SKM-1 (cell line): ENCODE measurements at regions not wholly inside any gene's neighbourhood (a gene's known extent, or its start where the extent isn't known, plus 50 kb on each side); places are given as distances from the start of the nearest gene placed in this dataset.
"Not testable (repeated sequence)": the region's sequence is repeated elsewhere in the genome, so short reads cannot be mapped to it uniquely, and the experiment has no call there.

Source experiments
- DNase-seq: peaks from one replicate; lab custom pipeline; 2025; ENCODE audit not compliant: unreplicated experiment; lab: John Stamatoyannopoulos, UW

DNA sequence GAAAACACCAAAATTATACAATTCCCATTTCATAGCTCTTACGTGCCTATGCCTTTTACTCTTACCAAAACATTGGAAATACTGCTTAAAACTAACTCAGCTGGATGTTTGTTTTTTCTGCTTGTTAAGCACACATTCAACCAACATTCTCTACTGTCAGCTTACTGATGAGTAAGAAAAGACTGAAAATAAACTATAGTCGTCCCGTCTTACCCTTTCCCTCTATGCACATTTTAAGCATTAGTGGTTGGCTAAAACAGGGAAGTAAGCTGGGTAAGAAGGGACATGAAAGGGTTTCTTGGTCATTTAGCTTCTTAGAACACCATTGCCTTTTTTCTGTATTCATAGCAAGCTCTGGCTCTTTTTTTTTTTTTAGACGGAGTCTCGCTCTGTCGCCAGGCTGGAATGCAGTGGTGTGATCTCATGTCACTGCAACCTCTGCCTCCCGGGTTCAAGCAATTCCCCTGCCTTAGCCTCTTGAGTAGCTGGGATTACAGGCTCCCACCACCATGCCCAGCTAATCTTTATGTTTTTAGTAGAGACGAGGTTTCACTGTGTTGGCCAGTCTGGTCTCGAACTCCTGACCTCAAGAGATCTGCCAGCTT lies 232.1 kb upstream of the PCSK5 start:
- no peak for DNase-seq

DNA sequence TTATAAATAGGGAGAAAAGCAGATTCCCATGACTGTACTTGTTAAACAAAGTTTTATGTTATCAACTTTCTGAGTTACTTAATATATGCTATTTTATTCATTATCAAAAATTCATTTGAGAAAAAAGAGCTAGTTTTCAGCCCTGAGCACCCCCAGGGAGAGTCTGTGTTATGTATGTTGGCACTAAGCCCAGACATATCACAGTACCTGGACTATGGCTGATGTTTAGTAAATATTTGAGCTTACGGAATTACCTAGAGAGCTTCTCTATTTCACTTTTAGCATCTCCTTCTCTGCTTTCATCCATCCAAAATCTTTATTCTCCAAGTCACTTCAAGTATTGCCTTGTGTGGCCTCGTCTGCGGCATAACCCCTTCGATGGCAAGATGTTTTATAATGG lies 225.9 kb upstream of the PCSK5 start:
- DNase-seq = no peak

DNA sequence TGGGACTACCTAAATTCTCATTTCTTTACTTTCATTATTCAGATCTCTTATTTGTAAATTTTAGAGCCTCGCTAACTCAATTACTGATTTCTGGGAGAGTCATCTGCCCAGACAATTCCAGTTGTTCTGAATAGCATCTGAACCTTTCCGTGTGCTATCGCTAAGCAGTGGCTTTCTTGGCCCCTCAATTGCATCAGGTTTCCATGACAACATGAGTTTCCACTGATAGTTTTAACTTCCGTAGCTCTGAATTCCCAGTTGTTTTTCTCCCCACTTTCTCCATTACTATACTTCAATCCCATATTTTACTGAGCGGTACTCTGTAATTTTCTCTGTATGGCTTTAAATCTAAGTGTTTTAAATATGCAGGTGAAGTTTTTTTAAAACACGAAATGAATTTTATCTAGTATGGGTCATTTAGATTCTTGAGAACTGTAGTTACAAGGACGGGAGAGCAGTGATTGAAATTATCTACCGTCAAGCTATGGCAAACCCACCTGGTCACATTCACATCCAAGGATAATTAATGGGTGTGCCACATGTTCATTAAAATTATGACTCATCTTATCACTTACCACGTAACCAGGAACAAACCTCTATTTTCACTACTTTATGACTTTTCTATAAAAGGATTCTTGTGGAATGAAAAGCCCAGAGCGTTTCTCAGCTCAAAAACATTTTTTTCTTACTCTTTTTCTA lies 223.5 kb upstream of the PCSK5 start:
- no peak for DNase-seq

DNA sequence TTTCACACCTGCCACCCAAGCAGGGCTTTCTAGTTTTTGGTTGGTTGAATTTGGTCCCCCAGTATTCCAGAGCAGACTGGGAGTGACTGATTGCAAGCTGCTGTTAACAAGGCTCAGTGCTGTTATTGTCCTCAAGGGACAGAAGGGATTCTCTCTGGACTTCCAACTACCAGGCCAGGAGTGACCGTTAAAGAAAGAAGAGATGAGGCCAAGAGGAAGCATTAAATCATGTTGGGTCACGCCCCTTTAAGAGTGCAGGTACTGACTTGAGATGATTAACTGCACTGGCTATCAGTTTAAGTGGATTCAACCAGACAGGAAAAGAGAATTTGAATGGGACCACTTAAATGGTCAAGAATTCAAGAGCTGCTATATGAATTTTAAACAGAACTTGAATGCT lies 220.8 kb upstream of the PCSK5 start:
- no peak for DNase-seq

DNA sequence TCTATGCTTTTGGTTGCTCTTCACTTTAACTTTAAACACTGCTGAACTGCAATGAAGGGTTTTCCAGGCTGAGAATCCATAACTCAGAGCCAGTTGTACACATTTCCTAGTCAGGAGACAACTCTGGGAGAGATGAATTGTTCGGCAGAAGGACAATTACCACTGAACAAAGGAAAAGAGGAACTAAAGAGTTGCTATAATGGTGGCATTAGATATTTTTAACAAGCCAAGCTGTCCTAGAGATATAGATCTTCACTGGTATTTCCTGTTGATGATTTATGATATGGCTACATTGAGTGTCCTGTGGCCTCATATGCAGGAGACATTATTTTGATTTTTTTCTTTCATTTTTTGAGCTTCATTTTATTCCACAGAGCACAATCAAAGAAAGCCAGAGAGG lies 219.1 kb upstream of the PCSK5 start:
- DNase-seq = no peak

DNA sequence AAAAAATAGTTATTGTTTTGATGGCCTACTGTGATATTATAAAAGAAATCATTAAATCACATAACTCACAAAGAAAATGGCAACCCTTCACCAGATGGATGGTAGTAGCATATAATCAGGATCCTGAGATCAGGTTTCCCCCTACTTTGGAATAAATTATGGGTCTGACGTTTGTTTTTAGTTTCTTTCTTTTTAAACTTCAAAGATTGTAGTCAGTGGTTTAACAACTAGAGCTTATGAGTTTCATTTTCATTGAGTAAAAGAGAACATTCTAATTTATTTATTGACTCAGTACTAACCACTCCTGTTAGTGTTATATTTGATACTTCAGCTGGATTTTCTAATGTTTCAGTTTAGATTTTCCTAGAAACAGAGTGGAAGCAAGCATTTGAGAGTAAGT lies 218.0 kb upstream of the PCSK5 start:
- DNase-seq = no peak

DNA sequence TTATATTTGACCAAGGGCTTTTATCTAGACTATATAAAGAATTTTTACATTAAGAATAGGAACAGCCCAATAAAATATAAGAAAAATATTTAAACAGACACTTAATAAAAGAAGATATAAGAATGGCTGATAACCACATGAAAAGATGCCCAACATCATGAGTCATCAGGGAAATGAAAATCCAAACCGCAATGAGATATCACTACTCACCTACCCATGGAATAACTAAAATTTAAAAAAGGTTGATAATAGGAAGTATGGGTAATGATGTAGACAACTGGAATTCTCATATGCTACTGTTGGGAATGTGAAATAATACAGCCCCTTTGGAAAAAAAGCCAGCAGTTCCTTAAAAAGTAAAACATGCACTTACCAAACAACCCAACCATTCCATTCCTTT lies 206.9 kb upstream of the PCSK5 start:
- DNase-seq = no peak

DNA sequence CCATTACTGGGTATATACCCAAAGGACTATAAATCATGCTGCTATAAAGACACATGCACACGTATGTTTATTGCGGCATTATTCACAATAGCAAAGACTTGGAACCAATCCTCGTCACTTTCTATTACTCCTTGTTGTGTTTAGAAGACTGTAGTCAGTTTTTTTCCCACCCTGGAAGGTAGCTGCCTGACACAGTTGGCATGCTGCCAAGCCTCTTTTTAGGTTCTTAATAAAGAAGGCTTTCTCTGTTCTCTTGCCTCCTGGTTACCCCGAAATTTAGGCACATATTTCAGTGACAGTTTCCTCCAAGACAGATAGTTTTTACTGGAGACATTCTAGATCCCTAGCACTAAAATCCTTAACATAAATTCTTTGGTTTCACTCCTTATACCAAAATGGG lies 205.4 kb upstream of the PCSK5 start:
- DNase-seq = no peak

DNA sequence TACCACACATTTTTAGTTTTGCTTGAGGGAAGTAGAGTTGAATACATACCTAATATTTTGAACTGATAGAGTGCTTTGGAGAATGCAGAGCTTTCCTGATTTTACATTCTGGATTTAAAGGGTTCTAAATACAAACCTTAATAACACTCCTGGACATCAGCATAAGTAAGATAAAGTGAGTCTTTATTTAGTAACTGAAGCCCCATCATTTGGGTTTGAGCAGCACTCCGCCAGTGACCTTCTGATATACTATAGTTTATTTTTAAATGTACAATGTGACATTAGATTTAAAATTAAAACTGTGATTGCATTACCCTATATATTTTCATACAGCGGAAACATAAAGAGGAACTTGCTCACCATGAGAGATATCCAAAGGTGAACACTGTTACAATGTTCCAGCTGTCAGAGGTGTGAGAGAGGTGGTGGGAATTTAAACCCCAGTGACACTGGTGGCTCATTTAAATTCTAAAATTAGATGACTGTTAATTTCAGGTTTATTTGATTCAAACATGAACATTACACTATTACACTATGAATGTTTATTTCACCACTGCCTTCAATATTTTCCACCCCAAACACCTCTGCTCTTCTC lies 203.0 kb upstream of the PCSK5 start:
- DNase-seq = no peak

DNA sequence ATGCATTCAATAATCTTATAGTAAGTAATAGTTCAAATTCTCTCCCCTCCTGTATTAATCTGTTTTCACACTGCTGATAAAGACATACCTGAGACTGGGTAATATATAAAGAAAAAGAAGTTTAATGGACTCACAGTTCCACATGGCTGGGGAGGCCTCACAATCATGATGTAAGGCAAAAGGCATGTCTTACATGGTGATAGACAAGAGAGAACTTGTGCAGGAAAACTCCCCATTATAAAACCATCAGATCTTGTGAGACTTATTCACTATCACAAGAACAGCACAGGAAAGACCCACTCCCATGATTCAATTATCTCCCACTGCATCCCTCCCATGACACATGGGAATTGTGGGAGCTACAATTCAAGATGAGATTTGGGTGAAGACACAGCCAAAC lies 199.9 kb upstream of the PCSK5 start:
- DNase-seq = not testable (repeated sequence)

DNA sequence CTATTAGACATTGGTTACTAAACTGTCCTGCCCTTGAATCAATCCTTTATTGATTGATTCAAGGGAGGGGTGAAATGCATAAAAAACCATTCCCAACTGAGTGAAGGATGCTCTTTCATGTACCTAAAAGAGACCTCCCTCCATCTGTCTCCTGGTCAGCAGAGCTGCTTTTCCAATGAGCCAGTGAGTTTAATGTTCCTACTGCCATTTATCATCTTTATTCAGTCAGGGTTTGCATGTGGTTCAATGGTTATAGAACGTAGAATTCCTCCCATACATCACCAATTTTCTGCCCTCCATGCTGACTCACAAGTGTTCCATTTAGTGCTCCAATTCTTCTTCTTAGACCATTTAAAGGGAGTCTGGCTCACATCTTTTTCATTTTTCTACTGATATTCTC lies 199.1 kb upstream of the PCSK5 start:
- DNase-seq = no peak

DNA sequence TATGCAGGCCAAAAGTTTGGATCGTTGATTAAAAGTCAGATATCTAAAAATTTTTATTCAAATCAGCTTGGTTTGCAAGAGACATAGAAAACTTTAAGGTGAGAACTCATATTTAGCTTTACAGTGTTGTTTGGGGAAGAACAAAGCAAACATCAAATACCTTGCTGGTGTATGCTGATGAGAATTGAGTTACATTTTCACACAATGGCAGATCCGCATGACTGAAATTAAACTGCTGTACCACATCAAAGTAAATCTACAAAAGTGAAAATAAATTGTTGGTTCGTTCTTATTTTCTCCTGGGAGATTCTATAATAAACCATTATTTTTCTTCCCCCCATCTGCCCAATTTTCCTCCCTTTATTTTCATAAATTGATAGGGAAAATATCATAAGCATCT lies 198.2 kb upstream of the PCSK5 start:
- DNase-seq = no peak

DNA sequence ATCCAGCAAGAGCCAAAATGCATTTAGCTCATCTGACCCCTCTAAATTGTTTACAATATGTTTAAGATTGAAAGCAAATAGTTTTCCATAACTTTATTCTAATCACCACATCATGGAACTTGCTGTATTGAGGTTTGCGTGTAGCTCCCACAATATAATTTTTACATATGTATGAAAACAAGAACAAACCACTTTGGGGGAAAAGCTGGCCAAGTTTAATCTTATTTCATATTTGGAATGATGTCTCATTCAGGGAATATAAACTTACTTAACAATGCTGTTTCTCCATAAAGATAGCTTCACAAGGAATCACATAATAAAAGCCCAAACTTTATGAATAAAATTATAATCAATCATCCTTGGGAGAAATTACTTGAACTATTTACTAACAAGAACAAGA lies 194.6 kb upstream of the PCSK5 start:
- DNase-seq = no peak

DNA sequence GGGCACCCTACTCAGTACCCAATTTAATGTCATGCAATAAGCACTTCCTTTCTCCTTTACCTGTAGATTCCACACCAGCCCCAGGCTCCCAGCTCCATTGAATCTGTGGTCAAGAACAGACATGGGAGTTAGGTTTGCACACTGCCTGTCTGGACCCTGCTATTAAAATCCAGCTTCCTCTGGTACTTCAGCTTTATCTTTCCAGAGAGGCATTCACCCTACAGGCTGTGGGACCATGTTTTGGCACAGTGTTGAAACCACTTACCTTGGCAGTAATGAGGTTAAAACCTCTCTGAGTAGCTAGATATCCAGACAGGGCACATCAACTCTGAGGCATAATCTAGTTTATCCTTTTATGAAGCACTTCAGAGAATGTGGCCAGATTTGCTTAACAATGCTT lies 191.5 kb upstream of the PCSK5 start:
- no peak for DNase-seq

DNA sequence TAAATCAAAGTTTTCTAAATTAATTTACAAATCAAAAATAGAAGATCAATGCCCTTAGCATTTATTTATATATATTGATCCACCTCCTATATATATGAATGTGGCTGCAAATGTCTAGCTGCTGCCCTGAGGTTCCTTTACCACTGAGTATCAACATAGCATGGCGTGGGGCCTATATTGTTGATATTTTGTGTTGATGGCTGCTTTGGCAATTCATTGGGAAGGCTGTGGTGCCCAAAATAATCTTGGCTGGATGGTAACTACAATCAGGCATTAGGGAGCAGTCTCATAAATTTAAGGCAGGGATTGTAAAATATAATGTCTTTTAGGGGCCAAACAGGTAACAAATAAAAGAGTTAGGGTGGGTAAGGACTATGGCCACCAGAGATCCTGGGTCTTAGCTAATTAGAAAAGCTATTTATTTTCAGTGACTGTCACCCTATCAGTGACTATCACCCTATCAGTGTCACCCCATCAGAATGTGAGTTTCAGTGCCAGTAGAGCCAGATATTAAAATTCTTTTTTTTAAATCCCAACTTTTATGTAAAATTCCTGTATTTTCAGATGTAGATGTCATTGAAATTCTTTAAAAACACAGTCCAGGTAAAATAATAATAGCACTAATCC lies 190.7 kb upstream of the PCSK5 start:
- DNase-seq = no peak

DNA sequence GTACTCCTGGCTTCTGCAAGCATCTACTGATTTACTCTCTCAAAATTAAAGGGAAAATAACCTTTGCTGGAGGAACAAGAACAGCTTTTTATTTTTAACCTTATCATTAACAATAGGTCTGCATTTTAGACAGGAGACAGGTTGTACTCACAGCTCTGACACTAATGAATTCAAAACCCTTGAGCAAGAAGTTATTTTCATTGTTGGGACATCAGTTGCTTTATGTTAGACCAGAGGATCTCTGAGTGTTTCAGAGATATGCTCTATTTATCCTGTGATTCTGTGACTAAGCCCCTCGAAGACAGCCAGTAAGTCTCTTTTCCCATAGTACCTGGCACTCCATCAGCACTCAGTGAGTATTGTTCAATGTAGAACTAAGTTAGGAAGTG lies 190.2 kb upstream of the PCSK5 start:
- DNase-seq = no peak

DNA sequence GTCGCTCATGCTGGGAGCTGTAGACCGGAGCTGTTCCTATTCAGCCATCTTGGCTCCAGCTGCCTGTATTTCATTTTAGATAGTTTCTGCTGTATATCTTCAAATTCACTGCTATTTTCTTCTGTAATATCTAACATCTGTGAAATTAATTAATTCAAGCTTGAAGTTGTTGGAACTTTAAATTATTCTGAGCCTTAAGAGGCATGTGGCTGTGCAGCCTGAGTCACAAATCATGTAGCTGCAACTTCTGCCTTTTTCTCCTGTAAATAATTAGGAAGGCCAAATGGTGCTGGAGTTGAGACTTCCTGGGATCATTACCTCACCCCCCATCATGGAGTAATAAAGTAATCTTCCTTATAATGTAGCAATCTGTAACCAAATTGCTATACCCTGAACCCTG lies 183.3 kb upstream of the PCSK5 start:
- no peak for DNase-seq

DNA sequence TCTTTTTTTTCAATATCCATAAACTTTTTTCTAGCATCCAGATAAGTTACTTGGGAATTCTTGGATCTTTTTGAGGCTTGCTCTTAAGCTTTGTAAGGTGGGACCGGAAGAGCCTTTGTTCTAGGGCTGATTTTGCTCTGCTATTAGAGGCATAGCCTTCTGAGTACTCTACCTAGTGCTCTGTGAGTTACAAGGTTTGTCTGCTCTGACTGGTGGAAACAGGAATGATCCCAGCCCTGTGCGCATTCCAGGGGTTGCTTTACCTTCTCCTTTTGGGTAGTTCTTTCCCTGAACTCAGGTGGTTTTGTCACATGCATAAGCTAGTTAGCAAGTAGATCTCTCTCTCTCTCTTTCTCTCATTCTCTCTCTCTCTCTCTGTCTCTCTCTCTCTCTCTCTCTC lies 180.8 kb upstream of the PCSK5 start:
- DNase-seq = no peak

DNA sequence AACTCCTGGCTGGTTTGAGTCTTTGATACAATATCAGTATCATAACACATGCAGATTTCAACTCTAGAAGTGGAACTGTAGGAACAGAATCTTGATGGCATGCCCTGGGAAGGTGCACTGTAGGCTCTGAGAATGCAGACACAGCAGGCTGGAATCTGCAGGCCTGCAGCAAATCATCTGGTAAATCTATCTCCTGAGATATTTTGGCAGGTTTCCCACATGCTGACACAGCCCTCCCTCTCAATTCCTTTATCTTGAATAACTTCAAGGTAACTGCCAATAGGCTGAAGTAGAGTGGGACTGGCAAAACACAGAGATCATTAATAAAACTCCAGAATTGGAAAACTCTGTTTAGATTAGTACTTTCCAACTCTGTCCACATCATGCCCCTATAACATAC lies 177.8 kb upstream of the PCSK5 start:
- DNase-seq = no peak

DNA sequence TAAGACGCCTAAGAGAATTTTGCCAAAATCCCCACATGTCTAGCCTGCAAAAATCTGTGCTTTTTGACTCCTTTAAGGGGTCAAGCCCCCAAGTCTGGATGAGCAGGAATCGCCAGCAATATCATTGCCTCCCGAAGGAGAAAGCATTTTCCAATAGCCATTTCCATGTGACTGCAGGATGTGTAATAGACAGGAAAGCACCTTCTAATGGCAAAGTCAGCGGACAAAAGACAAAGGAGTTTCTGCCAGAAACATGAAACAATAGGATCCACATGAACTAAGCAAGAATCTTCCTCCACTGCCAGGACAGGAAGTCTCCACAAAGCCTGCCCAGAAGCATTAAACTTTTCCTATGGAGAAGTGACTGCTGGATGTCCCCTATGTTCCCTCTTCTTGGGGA lies 177.1 kb upstream of the PCSK5 start:
- no peak for DNase-seq

DNA sequence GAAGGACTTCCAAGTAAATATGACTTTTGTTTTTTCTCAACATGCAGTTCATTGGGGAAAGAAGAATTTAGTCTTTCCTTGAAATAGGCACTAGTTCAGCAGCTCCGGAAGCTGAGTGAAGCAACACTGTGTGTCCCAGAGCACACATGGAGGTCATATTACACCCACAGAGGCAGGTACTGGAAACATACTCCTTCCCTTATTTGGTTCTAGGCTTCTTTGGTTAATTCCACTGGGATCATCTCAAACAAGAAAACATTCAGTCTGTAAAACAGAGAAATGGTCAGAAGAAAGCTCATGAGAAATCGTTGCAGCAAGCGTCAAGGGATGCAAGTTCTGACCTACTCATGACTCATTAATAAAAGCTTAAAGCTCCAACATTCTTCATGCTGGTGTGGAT lies 175.1 kb upstream of the PCSK5 start:
- DNase-seq = no peak

DNA sequence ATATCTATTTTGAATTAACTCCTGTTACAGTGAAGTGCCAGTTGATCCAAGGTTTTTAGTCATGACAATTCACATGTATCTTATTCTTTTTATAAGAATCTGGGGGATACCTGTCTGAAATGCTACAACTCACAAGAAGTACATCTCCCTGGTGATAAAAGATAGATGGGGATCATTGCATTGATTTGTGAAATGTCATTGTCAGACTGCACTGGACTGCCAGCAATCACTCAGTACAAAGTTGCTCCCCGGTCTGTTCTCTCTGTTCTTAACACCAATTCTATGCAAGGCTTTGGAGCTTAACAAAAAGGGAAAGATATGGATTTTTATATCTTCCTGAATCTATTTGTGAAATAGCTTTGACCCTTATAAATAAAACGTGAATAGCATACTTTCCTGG lies 171.8 kb upstream of the PCSK5 start:
- no peak for DNase-seq
